ENCODE measurements at regions not wholly inside any gene's neighbourhood (a gene's known extent, or its start where the extent isn't known, plus 50 kb on each side); places are given as distances from the start of the nearest gene placed in this dataset.

DNA sequence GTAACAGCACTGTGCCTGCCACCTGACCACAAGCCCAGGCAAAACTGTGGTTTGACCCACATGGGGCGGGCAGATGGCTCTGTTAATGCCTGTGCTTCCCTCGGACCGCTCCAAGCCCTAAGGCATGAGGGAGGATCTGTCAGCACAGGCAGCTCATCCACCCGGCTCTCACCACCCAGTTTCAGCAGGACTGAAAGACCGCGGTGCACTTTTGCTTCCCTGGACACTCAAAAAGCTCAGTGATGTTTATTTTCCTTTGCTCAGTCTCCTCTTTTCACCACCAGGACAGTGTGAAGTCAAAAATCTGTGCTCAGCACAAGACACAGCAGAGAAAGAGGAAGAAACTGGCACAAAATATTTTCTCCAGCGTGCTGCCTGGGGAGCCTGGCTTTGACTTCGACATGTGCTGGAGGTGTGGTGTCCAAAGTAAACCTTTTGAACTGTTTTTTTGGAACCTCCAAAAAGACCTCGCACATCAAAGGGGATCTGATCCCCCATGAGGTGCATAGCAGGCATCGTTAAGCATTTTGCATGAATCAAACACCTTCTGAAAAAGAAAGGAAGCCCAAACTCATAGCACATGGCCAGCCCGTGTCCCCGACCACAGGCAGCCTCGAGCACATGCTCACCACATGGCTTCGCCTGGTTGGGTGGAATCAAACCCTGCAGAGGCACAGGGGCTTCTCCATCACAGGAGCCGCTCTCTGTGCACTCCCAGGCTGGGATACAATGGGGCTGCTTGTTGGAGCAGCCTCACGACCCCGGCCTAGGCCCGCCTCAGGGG, 441.7 kb upstream of the JARID2 start:
- no peak for DNase-seq

DNA sequence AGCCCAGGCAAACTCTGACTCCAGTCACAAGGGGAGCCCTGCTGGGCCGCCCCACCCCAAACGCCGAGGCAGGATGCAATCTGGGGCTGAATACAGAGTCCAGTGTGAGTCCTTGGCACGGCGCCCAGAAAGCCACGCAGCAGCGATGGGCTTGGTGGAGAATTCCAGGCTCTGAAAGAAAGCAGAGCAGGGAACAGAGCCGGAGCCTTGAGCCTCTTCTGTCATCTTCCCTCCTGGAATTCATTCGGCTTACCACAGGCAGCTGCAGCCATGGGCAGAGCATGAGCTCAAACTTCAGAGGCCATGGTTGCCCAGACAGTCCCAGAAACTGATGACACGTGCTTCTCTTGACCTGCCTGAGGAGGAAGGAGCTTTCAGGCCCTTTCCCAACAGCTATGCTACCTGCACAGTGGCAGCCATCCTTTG, 441.1 kb upstream of the JARID2 start:
- DNase-seq, result peak; percentile 8

DNA sequence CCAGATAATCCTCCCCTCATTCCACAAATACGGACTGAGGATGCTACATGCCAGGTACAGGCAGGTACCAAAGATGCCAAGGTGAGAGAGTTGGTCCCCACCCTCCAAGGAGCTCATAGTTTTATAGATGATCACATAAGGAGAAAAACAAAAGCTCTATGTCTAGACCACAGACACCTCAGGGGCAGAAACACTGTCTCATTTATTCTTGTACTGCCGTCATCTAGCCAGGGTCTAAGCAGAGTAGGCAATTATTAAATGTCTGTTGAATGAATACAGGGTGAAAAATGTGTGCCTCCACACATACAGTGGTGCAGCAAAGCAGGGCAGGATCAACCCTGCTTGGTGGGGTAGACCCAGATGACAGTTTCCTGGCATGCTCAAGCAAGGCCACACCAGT, 439.8 kb upstream of the JARID2 start:
- no peak for DNase-seq

DNA sequence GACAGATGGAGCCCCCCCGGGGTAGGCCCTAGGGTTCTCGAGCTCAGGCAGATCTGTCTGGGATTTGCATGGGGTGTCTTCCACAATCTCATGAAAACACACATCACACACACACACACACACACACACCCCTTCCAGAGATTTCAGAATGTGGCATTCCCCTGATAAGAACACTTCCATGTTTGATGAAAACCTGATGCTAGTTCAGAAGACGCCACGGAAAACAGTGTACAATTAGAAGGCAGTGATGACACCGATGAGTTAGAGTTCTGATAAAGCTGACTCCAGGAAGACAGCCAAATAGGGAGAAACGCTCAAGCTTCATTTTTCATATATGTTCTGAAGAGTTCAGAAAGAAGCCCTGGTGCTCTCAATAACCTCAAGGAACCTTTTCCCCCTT, 438.7 kb upstream of the JARID2 start:
- no peak for DNase-seq

DNA sequence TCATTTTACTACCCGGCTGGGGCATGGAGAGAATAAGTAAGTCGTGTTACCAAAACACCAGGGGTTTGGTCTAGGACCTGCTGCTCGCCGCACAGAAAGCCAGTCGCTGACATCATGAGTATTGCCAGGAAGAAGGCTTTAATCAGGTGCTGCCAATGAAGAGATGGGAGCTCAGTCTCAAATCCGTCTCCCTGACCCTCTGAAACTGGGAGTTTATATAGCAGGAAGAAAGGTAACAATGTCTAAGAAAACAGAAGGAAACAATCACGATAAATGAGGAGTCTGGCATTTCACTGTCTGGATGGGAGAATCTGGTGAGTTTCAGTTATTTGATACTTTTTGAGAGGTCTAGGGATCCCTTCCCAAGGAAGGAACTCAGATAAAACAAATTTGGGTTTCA, 437.9 kb upstream of the JARID2 start:
- no peak for DNase-seq

DNA sequence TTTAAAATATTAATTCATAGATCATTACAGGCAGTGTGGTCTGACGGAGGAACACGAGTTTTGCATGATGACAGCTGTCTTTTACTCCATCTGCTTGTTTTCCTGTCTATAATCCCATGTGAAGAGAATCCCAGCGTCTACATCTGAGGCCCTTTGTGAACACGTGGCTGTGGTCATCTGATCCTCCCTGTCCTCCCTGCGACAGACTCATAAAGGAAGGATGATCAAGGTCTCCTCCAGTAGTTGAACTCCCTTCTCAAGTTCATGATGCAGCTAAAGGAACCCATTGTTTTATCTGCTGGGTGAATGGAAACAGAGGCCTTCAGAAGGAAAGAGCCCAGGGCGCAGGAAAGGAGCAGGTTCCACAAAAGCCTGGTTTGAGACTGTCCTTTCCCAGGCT, 435.8 kb upstream of the JARID2 start:
- no peak for DNase-seq

DNA sequence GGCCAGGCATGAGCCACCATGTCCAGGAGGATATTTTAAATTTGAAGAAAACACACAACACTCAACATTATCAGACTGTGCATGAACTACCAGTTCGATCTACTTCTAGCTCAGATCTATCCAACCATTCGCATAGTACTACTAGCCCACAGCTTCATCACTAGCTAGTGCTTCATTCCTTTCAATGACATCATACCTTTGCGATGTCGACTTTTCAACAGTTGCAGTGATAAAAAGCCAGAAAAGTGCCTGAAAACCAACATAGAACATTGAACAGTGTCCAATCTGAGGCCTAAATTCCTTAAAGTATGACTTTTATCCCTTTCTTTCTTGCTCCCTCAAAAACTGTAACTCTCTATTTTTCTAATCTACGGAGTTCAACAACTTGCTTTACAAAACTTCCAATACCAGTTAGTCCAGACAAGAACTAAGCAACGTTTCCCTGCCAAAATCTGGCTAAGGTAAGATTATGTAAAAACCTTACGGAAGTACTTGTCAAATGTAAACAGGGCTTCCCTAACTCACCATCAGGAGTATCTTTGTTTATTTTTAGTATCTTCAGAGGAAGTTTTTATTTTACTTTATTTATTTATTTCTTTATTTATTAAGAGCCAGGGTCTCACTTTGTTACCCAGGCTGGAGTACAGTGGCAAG, 434.0 kb upstream of the JARID2 start:
- no peak for DNase-seq

DNA sequence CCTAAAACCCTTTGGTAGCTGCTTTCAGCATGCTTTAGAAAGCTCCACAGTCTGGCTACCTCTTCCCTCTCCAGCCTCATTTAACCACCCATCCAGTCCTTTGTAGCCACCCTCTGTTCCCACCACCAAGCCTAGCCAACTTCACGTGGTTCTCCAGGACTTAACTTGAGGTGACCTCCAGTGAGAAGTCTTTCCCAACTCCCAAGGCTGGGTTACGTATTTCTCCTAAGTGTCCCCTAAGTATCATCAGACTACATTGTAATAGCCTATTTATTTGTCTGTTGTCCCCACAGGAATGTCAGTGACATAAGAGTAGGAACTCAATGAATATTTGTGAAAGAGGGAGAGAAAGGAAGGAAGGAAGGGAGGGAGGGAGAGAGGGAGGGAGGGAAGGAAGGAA, 431.9 kb upstream of the JARID2 start:
- DNase-seq, result no peak

DNA sequence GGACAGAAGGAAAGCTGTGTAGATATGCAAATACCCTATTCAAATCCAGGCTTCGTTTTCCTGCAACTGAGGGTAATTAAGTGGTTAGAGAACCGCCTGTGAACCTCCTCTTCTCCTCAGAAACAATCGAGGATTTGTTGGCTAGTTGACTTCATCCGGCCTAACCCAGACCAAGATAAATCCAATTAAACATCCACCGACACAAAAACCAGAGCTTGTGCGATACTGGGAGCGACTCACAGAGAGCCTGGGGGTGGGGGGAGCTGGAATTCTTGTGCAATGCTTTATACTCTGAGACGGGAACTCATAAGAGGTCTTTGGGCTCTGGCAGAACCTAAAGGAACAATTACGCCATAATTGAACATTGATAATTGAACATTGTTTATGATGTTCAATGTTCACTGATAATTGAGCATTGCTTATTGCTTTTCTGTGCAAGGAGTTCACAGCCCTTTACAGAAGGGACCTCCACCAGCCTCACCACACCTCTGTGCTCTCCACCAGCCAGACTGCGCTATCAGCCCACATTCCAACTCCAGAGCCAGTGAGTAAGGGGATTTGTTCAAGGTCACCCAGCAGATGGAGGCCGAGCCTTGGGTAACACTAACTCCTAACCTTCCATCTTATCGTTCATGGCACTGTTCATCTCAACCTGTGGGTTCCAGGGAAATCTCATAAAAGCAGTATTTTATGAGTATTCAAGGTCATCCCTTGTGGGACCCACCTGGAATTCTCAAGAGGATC, 429.6 kb upstream of the JARID2 start:
- no peak for DNase-seq

DNA sequence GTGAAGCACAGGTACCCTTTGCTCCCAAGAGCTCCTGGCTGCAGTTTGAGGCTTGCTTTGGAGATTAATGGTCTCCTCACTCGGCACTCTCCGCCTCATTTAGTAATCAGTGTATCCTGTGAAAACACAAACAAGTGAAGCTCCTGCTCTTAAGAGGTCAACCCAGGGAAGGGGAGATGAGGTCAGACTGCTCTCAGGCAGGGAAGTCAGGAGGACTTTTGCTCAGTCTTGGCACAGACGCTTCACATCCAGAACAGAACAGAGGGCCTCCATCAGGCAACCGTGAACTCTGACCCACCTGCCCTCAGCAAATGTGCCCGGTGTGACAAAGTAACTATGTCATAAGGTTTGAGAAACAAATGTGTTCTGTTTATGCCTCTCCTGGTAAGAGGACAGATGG, 428.8 kb upstream of the JARID2 start:
- DNase-seq, result no peak

DNA sequence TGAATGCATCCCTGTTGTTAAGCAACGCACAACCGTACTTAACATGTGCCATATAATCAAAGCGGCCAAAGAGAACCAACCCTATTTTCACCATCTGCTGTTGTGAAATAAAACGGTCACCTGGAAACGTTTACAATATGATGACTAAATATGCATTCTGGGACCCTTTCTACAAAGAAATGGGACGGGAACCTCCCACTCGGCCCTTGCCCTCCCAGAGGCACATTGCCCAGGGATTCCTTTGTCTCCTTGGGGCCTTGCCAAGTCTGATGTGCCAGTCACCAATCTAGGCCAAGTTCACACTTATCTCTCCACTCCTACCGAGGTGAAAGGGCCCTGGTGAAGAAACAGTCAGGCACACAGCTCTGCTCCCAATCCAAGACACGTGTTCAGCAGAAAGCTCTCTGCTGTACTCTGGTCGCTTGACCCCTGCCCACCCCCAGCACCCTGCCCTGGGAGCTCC, 427.4 kb upstream of the JARID2 start:
- peak; percentile 20 for DNase-seq

DNA sequence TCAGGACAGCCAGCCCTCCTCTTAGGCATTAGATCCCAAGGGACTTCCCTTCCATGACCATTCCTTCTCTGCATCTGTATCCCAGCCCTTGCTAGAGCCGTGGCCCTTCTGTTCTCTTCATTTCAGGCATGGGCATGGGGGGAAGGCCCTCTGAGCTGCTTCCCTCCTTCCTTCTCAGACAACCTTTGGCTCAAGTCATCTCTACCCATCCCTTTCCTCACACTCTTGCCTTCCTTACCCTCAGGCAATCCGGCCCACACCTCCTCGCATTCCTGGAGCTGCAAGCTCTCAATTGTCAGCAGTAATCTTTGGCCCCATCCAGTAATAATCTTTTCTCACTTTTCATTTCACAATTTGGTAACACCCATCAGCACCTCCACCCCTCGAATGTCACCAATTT, 426.9 kb upstream of the JARID2 start:
- no peak for DNase-seq

DNA sequence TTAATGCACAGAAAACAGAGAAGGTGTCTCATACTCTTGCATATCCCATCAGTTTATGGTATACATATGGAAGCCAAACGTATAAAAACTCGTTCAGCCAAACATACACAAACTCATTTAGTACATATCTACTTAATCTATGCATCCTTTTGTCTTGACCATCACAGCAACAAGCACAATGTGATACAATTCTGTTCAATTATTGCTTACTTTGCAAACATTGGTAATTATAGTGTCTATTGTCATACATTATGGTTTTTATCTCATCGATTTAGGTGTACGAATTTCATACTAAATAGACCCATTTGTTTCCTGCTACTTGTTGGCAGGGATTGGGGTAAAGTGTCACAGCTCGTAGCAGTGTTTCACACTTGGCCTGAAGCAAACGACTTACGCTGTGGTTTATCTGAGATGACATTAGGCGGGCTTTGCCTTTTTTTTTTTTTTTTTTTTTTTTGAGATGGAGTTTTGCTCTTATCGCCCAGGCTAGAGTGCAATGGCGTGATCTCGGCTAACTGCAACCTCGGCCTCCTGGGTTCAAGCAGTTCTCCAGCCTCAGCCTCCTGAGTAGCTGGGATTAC, 425.9 kb upstream of the JARID2 start:
- DNase-seq, result no peak

DNA sequence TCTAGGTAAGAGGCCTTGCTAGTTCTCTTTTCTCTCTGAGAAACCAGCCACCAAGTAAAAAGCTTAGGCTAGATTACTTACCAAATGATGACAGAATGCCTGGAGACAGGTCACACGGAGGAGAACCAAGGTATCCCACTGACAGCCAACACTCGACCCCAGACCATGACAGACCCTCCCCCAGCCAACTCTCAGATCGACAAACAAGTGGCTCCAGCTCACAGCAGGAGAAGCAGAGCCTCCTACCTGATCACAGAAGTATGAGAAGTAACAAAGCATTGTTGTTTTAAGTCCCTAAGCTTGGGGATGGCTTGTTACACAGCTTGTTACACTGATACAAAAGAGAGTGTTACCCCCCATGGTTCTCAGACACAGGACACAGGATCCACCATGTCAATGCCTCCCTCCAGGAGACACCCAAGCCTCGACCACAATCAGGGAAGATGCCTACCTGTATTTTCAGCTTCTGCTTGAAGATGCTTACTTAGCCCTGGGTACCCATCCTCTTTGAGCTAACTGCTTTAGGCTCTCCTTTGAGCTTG, 423.8 kb upstream of the JARID2 start:
- DNase-seq, result no peak

DNA sequence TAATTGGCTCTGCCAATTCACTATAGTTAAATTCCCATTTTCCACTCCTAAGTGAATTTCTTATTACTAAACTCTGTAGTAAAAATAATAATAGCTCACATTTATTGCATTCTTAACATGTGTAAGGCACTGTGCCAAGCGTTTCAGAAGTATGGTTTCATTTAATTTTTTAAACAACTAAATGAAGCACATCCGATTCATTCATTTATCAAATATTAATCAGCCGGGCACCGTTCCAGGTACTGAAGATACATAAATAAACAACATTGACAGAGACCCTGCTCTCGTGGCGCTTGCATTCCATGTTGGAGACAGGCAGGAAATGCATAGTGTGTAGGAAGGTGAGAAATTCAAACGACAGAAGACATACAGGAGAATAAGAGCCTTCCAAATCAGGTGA, 423.2 kb upstream of the JARID2 start:
- DNase-seq, result no peak

DNA sequence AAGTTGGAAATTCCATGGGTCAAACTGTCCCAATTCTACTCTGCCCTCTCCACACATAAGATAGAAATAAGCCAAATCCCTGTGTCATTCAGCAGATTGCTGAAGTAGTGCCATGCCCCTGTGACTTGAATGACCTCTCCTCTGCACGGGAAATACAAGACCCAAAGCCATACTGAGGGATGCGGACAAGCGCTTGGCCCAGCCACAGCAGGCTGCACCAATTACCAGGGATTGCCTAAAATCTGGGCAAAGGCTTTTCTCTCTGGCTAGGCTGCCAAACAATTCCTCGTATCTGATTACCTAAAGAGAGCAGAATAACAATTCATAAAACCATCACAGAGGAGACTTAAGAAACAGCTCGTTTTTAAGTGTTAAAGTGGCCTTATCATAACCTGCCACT, 421.8 kb upstream of the JARID2 start:
- DNase-seq, result no peak

DNA sequence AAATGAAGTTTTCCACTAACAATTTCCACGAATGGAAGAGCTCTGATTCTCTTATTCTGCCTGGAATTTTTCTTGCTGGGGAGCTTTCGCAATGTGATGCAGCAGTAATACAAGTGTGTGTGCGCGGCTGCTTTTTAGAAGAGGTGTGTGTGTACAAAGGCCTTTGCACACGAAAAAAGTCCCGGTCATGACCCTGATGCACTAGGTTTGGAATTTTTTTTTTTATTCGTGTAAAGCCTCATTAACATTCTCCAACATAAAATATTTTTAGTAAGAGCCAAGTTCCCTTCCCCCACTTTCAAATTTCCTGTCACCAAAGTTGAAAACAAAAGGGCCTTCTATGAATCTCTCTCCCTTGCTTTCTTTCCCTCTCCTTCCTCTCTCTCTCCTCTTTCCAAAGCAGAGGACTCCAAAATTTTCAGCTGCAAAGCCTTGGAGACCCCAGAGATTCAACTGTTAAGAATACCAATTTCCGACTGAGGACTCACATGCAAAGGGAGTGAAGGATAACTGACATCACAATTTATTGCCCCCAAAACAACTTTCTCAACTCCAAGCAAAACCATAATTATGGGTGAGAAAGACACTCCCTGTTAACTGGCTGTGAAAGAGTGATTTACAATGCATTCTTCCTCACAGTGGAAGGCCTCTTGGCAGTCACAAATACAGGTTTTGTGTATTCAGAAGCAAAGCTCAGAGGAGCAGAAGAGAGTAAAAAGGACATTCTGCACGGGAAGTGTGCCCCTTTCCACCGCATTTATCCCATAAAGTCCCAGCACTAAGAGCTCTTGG, 421.2 kb upstream of the JARID2 start:
- DNase-seq, result no peak

DNA sequence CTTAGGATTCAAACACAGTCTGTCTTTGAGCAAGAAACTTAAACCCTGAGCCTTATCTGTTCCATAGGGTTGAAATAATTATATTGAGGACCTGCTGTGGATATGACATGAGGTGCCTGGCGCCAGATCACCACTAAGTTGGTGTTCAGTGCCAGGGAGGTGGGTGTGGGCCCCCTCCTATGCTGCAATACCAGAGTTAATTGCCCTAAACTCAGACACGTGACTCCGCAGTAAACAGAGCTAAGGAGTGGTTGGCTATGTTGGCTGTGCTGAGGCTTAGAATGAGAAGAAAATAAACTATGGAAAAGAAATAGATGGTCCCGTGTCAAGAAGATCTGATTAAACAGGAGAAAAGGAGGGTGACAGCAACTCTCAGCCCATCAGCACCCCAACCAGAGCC, 419.4 kb upstream of the JARID2 start:
- DNase-seq, result no peak

DNA sequence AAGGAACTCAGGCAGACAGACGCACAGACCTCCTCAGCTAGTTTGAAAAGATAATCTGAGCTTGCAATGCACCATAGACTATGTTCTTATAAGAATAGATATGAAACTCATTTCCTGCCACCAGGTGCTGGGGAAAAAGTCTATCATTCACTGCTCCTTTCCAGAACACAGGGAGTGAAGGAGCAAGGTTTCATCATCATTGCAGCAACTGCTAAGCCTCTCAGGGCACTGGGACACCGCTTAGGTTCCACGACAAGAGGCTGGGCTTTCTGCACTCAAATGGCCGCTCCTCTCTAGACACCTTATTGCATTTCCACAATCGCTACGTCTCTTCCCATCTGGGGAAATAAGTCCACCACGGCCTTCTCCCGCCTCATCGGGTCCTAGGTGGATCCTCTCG, 418.5 kb upstream of the JARID2 start:
- no peak for DNase-seq

DNA sequence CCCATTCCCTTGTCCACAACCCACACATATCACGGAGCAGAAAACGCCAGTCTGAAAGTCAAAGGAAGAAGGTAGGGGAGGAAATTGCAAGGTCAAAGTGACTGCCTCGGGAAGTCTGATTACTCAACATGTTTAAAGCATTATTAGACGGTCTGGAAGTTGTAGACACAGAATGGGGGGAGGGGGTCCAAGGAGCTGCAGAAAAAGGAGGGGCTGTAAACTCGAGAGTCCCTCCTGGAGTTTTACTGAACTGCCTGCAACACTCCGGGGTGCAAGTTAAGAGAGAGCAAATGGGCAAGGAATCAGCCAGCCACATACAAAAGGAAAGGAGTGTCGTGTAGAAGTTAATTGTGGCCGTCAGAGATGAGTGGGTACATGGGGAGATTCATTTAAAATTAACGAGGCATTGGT, 417.7 kb upstream of the JARID2 start:
- no peak for DNase-seq

DNA sequence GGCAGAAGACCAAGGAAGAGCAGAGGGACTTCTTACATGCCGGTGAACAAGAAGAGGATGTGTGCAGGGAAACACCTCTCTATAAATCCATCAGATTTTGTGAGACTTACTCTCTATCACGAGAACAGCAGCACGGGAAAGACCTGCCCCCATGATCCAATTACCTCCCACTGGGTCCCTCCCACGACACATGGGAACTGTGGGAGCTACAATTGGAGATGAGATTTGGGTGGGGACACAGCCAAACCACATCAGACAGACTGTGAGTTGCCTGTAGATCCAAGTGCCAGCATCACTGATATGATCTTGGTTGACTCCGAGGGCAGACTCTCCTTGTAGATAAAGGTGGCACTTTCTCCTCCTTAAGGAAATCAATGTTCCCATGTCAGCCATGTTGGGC, 414.8 kb upstream of the JARID2 start:
- no peak for DNase-seq

DNA sequence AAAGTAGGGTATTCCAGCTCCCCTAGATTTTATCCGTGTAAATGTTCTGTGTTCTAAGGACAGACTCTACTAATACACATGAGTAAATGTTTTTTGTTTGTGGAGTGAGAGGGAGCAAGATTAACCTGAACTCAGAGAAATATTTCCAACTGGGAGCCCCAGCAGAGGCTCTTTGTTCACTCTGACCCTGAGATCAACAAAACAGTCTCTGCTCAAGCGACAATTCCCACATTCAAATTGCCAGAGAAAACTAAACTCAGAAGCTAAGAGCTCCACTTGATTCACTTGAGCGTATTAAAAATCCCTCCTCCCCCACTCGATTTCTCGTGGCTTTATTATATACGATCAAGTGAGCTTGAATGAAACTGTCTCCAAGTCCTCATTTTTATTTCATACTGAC, 413.9 kb upstream of the JARID2 start:
- DNase-seq, result no peak

DNA sequence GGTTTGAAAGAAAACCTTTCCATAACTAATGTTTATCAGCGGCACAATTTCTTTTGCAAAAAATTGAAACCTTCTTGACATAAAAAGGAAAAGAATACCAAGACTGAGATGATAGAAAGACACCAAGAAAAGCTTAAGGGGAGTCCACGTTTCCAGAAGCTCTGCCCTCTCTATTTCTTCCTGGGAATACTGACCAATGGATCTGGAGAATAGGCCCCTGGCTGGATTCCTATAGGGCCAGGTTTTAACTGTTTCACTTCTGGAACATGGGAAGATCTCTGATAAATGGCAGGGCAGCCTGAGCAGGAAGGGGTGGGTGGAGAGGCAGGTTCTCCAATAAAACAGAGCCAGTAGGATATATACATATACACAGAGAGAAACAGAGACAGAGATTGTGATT, 413.4 kb upstream of the JARID2 start:
- no peak for DNase-seq
